ENCODE measurements at regions not wholly inside any gene's neighbourhood (a gene's known extent, or its start where the extent isn't known, plus 50 kb on each side); places are given as distances from the start of the nearest gene placed in this dataset.
A peak's percentile ranks its signal among the peaks of the same experiment; 100 is the strongest.
"Not testable (repeated sequence)": the region's sequence is repeated elsewhere in the genome, so short reads cannot be mapped to it uniquely, and the experiment has no call there.

- DNase-seq (ENCODE audit: low spot score): no peak
Measured at GRCh38 chr1:169013821-169014220, 92.7 kb upstream of the ATP1B1 start.

- DNase-seq (ENCODE audit: low spot score): no peak
Measured at GRCh38 chr1:169015464-169015863, 91.0 kb upstream of the ATP1B1 start.

GRCh38 chr1:169018751-169019150, 87.7 kb upstream of the ATP1B1 start:
- no peak for DNase-seq (ENCODE audit: low spot score)

- no peak for DNase-seq (ENCODE audit: low spot score)
Measured at GRCh38 chr1:169019419-169020058, 87.0 kb upstream of the ATP1B1 start.

GRCh38 chr1:169020684-169021083, 85.8 kb upstream of the ATP1B1 start:
- DNase-seq (ENCODE audit: low spot score): no peak

- DNase-seq (ENCODE audit: low spot score): no peak
Measured at GRCh38 chr1:169022648-169023047, 83.8 kb upstream of the ATP1B1 start.

- no peak for DNase-seq (ENCODE audit: low spot score)
Measured at GRCh38 chr1:169024255-169024654, 82.2 kb upstream of the ATP1B1 start.

GRCh38 chr1:169024800-169025271, 81.7 kb upstream of the ATP1B1 start:
- DNase-seq (ENCODE audit: low spot score): no peak

GRCh38 chr1:169025412-169025811, 81.1 kb upstream of the ATP1B1 start:
- no peak for DNase-seq (ENCODE audit: low spot score)

GRCh38 chr1:169027607-169028320, 78.7 kb upstream of the ATP1B1 start:
- no peak for DNase-seq (ENCODE audit: low spot score)

GRCh38 chr1:169031566-169032224, 74.8 kb upstream of the ATP1B1 start:
- DNase-seq (ENCODE audit: low spot score): peak; percentile 6

- DNase-seq (ENCODE audit: low spot score): no peak
Measured at GRCh38 chr1:169041366-169041765, 65.1 kb upstream of the ATP1B1 start.

- DNase-seq (ENCODE audit: low spot score): no peak
Measured at GRCh38 chr1:169042377-169042776, 64.1 kb upstream of the ATP1B1 start.

GRCh38 chr1:169043823-169044222, 62.7 kb upstream of the ATP1B1 start:
- DNase-seq (ENCODE audit: low spot score): no peak

- no peak for DNase-seq (ENCODE audit: low spot score)
Measured at GRCh38 chr1:169044296-169044695, 62.2 kb upstream of the ATP1B1 start.

- DNase-seq (ENCODE audit: low spot score): no peak
Measured at GRCh38 chr1:169044971-169045370, 61.5 kb upstream of the ATP1B1 start.

GRCh38 chr1:169046671-169047070, 59.8 kb upstream of the ATP1B1 start:
- DNase-seq (ENCODE audit: low spot score): no peak

GRCh38 chr1:169047074-169047473, 59.4 kb upstream of the ATP1B1 start:
- DNase-seq (ENCODE audit: low spot score): no peak

- no peak for DNase-seq (ENCODE audit: low spot score)
Measured at GRCh38 chr1:169048043-169048442, 58.4 kb upstream of the ATP1B1 start.

- no peak for DNase-seq (ENCODE audit: low spot score)
Measured at GRCh38 chr1:169049258-169049938, 57.1 kb upstream of the ATP1B1 start.

GRCh38 chr1:169051171-169051570, 55.3 kb upstream of the ATP1B1 start:
- no peak for DNase-seq (ENCODE audit: low spot score)

- DNase-seq (ENCODE audit: low spot score): not testable (repeated sequence)
Measured at GRCh38 chr1:169052171-169052570, 54.3 kb upstream of the ATP1B1 start.

- DNase-seq (ENCODE audit: low spot score): no peak
Measured at GRCh38 chr1:169052727-169053126, 53.8 kb upstream of the ATP1B1 start.
